Omental fat pad (tissue), 3 donors: ENCODE measurements at regions not wholly inside any gene's neighbourhood (a gene's known extent, or its start where the extent isn't known, plus 50 kb on each side); places are given as distances from the start of the nearest gene placed in this dataset.

Experiments used
- ATAC-seq: fragments of 150-250 bp; one replicate; pipeline ENCODE4 v1.9.1; 2016; ENCODE audit warnings: mild to moderate bottlenecking, moderate library complexity; ENCODE audit not compliant: low FRiP score
- DNase-seq: peaks from one replicate; pipeline ENCODE4 v3.0.0-alpha.2; 2019; ENCODE audit warnings: low spot score
- TF ChIP-seq, protein P1 (sequence below), 3 donors: fragments of 450-650 bp; IDR thresholded peaks; one replicate each; pipeline ENCODE4 v1.5.1; 2016 to 2017; ENCODE audit warnings: antibody characterized with exemption in 3 of 3, mild to moderate bottlenecking in 3 of 3, moderate library complexity in 2 of 3

DNA sequence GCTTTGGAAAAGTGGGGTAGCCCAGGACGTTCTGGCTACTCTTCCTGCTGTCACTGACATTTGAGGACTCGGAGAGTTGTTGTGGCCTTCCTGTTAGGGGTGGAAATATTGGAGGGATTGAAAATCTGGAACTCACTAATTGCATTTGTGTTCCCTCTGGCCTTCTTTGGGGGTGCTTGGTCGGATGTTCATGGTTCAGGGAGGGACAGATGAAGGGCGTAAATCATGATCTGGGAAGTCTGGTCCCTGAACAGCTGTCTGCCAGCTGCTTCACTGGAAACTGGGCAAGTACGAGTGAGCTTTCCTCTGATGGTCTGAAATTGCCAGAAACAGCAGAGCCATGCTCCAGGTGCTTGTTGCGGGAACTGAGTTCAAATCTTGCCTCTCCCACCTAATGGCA, 327.8 kb upstream of the C2CD4B start:
- TF ChIP-seq, protein P1, sequence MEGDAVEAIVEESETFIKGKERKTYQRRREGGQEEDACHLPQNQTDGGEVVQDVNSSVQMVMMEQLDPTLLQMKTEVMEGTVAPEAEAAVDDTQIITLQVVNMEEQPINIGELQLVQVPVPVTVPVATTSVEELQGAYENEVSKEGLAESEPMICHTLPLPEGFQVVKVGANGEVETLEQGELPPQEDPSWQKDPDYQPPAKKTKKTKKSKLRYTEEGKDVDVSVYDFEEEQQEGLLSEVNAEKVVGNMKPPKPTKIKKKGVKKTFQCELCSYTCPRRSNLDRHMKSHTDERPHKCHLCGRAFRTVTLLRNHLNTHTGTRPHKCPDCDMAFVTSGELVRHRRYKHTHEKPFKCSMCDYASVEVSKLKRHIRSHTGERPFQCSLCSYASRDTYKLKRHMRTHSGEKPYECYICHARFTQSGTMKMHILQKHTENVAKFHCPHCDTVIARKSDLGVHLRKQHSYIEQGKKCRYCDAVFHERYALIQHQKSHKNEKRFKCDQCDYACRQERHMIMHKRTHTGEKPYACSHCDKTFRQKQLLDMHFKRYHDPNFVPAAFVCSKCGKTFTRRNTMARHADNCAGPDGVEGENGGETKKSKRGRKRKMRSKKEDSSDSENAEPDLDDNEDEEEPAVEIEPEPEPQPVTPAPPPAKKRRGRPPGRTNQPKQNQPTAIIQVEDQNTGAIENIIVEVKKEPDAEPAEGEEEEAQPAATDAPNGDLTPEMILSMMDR (IDR thresholded peaks at IDR 0.05) = no peak
- DNase-seq = no peak
- no peak for ATAC-seq

DNA sequence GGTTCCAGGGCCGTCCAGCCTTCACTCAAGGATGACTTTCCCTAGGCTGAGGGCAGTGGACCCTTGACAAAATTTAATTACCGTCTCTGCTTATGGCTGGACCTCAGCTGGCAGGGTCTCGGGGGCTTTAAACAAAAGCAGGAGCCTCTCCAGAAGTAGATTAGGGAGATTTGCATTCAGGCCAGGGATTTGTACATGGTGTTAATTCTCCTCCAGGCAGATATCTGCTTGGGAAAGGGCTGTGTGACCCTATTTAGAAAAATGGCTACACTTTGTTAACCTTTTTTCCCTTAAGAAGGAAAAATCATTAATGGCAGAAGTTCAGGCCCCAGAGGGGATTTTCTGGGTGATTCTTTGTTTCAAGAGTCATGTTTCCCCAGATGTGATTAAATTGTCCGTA, 329.1 kb upstream of the C2CD4B start:
- TF ChIP-seq, protein P1 (IDR thresholded peaks at IDR 0.05) = no peak
- ATAC-seq = no peak
- DNase-seq = no peak

DNA sequence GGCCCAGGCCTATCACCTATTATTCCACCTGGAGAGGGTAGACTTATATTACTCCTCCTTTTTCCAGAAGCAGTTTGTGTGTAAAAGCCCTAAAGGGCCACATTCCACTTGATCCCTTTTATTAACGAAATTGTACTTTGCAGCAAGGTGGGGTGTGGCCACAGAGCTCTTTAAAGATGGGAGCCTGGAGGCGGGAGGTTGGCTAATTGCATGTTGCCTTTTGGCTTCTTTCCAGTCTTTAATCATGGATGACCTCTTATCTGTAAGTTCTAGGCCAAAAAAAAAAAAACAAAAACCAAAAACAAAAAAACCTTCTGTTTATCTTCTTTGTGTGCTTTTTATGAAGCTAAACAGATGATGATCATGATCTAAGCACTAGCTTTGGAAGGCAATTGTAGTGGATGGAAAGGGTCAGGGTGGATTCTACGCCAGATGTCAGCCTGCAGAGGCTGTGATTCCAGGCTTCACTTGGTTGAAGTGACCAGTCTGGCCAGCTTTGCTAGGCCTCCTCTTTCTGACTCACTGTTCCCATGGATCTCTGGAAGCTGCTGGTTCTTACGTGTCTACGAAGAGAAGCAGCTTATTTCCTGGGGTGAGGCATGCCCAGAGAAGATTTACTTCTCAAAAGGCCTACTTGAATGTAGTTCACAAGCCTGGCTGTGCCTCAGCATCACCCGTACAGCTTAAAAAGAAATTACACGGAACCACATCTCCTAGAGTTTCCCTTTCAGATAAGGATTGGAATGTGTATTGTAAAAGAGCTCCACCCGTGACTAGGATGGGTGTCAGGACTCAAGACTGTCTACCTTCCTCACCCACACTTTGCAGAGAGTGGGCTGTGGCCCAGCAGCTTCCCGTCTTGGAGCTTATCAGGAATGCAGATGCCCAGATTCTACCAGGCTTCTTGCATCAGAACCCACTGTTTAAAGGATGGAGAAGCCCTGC, 330.9 kb upstream of the C2CD4B start:
- TF ChIP-seq, protein P1 (IDR thresholded peaks at IDR 0.05) = no peak
- DNase-seq = no peak
- ATAC-seq = peak; percentile 86

DNA sequence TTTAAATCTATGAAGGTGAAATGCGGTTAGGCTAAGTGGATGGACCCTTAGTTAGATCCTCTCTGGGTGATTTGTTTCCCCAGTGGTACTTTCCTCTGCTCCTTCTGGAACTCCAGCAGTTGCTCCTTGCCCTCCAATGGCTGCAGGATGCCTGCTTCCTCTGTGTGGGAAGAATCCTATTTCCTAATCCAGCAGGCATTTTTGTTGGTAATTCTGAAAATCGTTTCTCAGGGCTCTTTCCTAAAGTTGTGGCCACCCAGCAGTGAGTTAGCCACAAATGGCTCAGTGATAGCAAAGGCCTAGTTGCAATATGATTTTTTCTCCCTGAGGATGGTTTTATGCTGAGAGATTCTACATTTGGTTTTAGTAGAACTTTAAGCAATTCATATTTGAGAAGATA, 332.3 kb upstream of the C2CD4B start:
- no peak for DNase-seq
- TF ChIP-seq, protein P1 (IDR thresholded peaks at IDR 0.05) = no peak
- ATAC-seq = no peak

DNA sequence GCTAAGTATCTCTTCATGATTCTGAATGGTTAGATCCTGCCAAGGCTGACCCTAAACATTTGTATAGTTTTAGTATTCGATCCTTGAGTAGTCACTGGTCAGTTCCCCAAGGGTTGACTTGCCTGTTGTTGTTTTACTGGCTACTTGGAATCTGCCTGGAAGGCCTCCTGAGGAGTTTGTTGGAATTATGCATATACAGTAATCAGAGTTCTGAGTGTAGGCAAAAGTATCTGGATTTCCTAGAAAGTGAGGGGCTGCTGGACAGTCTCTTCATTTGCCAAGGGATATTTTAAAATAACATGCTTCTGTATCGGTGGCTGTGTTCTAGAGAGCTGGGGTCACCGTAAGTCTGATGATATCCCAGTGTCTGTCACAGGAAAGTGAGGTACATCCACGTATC, 333.2 kb upstream of the C2CD4B start:
- DNase-seq (no peak), ATAC-seq (no peak)
- TF ChIP-seq, protein P1 (IDR thresholded peaks at IDR 0.05) = no peak

DNA sequence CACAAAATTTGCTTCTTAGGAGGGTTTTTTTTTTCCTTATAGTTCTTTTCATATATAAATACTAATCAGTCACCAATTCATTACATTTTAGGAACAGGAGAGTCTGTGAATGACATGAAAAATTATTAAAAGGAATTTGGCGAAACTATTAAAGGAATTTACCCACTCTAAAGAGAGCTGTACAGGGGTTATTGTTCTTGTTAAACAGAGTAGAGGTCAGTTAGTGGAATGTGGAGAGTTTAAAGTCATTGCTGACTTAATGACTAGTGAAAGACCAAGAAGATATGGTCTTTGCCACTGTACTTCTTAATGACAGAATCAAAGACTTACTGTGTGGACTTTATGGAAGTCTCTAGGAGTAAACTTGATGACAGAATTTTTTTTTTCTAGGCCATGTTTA, 333.6 kb upstream of the C2CD4B start:
- TF ChIP-seq, protein P1 (IDR thresholded peaks at IDR 0.05) = no peak
- ATAC-seq (no peak), DNase-seq (no peak)

DNA sequence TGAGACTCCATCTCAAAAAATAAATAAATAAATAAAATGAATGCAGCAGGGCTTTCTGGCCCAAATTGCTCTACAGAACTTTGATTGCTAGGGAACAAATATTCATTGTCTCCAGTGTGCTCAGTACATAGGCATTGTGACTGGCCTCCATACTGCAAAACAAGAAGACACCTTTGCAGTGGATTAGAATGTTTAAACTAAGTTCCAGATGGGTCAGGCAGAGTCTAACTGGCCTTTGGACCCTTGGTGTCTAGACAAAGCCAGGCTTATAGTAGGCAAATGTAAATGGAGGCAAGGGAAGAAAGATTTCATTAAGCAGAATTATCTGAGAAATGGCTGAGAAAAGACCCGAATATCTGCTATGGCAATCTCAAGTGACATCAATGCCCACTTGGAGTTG, 335.2 kb upstream of the C2CD4B start:
- ATAC-seq (no peak), DNase-seq (no peak)
- TF ChIP-seq, protein P1 (IDR thresholded peaks at IDR 0.05) = no peak
